RCC 7860 (cell line): ENCODE measurements at regions not wholly inside any gene's neighbourhood (a gene's known extent, or its start where the extent isn't known, plus 50 kb on each side); places are given as distances from the start of the nearest gene placed in this dataset.

Experiments
- DNase-seq: peaks from one replicate; pipeline ENCODE4 v3.0.0-alpha.2; 2015; ENCODE audit warnings: low spot score
- FAIRE-seq: peaks from 2 replicates; lab custom pipeline; 2012; peaks lifted over from hg19 to GRCh38; lab: Jason Lieb, UNC

GRCh38 chr16:8519179-8519578 is 71.1 kb downstream of the TMEM114 start:
- FAIRE-seq (no peak), DNase-seq (no peak)

- FAIRE-seq (no peak), DNase-seq (no peak)
These were observed 73.0 kb downstream of the TMEM114 start for GRCh38 chr16:8517280-8517679.

- FAIRE-seq (no peak), DNase-seq (no peak)
These were observed 73.8 kb downstream of the TMEM114 start for GRCh38 chr16:8516471-8516870.

GRCh38 chr16:8512941-8513624 is 77.2 kb downstream of the TMEM114 start:
- no peak for DNase-seq
- FAIRE-seq = no peak

- no peak for FAIRE-seq
These were observed 78.8 kb downstream of the TMEM114 start for GRCh38 chr16:8511464-8511863.

GRCh38 chr16:8510160-8510559 is 80.2 kb downstream of the TMEM114 start:
- DNase-seq = no peak
- FAIRE-seq = no peak

More at GRCh38 chr16:8511464-8511863, 78.8 kb downstream of the TMEM114 start:
- no peak for DNase-seq

- no peak for FAIRE-seq
These were observed 84.9 kb downstream of the TMEM114 start for GRCh38 chr16:8505327-8505991.

GRCh38 chr16:8502446-8502845 is 87.9 kb downstream of the TMEM114 start:
- FAIRE-seq (no peak), DNase-seq (no peak)

More at GRCh38 chr16:8505327-8505991, 84.9 kb downstream of the TMEM114 start:
- DNase-seq = no peak

- FAIRE-seq = no peak
- DNase-seq = no peak
These were observed 90.0 kb downstream of the TMEM114 start for GRCh38 chr16:8500351-8500750.

- no peak for DNase-seq
- FAIRE-seq = no peak
These were observed 93.9 kb downstream of the TMEM114 start for GRCh38 chr16:8496364-8496763.

GRCh38 chr16:8493972-8494371 is 96.3 kb downstream of the TMEM114 start:
- DNase-seq = no peak
- FAIRE-seq = no peak

GRCh38 chr16:8492690-8493089 is 97.6 kb downstream of the TMEM114 start:
- FAIRE-seq = no peak

GRCh38 chr16:8489580-8489979 is 100.7 kb downstream of the TMEM114 start:
- FAIRE-seq = no peak
- no peak for DNase-seq

More at GRCh38 chr16:8492690-8493089, 97.6 kb downstream of the TMEM114 start:
- no peak for DNase-seq

- FAIRE-seq (no peak), DNase-seq (no peak)
These were observed 103.3 kb downstream of the TMEM114 start for GRCh38 chr16:8486985-8487384.

- no peak for DNase-seq
- FAIRE-seq = no peak
These were observed 106.9 kb downstream of the TMEM114 start for GRCh38 chr16:8483396-8483795.

GRCh38 chr16:8481810-8482209 is 108.5 kb downstream of the TMEM114 start:
- FAIRE-seq = no peak
- DNase-seq = no peak

GRCh38 chr16:8476824-8477223 is 113.5 kb downstream of the TMEM114 start:
- DNase-seq (no peak), FAIRE-seq (no peak)

GRCh38 chr16:8474587-8474986 is 115.7 kb downstream of the TMEM114 start:
- no peak for DNase-seq
- no peak for FAIRE-seq

- FAIRE-seq (no peak), DNase-seq (no peak)
These were observed 121.1 kb downstream of the TMEM114 start for GRCh38 chr16:8469102-8469778.

- no peak for FAIRE-seq
- DNase-seq = no peak
These were observed 125.3 kb downstream of the TMEM114 start for GRCh38 chr16:8464979-8465378.

- FAIRE-seq = no peak
- no peak for DNase-seq
These were observed 131.1 kb downstream of the TMEM114 start for GRCh38 chr16:8459085-8459733.
